GM21717 (cell line): ENCODE measurements at regions not wholly inside any gene's neighbourhood (a gene's known extent, or its start where the extent isn't known, plus 50 kb on each side); places are given as distances from the start of the nearest gene placed in this dataset.
"Not testable (repeated sequence)": the region's sequence is repeated elsewhere in the genome, so short reads cannot be mapped to it uniquely, and the experiment has no call there.

Source experiments
- ATAC-seq: cut with Tn5 transposase; IDR thresholded peaks from one replicate; pipeline ENCODE4 v1.9.1; 2021; ENCODE audit warnings: mild to moderate bottlenecking, moderate library complexity; ENCODE audit not compliant: unreplicated experiment

DNA sequence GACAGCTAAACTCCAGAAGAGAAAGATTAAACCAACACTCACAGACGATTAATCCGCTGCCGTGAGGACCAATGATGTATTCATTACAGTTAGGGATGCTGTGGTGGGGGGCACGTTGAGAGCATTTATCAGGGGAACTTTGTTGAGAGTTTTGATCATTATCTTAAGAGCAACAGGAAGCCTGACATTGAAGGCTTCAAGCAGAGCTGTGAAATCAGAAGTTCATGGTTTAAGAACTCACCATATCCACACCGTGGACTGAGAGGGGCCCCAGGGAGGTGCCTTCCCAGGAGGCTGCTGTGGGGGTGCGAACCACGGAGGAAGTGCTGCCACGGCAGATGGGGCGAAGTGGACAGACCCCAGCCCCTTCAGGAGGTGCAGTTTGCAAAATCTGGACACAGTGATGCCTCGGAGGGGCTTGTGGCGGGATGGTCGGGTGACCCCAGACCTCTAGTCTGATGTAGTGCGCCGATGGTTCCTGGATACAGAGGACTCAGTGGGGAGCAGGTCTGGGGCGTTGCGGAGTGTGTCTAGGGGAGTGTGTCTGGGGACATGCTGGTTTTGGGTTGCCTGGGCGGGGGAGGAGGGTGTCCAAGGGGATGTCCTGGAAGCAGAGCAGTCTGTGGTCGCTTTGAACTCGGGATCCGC lies 73.0 kb downstream of the DIO3 start:
- ATAC-seq, result no peak

DNA sequence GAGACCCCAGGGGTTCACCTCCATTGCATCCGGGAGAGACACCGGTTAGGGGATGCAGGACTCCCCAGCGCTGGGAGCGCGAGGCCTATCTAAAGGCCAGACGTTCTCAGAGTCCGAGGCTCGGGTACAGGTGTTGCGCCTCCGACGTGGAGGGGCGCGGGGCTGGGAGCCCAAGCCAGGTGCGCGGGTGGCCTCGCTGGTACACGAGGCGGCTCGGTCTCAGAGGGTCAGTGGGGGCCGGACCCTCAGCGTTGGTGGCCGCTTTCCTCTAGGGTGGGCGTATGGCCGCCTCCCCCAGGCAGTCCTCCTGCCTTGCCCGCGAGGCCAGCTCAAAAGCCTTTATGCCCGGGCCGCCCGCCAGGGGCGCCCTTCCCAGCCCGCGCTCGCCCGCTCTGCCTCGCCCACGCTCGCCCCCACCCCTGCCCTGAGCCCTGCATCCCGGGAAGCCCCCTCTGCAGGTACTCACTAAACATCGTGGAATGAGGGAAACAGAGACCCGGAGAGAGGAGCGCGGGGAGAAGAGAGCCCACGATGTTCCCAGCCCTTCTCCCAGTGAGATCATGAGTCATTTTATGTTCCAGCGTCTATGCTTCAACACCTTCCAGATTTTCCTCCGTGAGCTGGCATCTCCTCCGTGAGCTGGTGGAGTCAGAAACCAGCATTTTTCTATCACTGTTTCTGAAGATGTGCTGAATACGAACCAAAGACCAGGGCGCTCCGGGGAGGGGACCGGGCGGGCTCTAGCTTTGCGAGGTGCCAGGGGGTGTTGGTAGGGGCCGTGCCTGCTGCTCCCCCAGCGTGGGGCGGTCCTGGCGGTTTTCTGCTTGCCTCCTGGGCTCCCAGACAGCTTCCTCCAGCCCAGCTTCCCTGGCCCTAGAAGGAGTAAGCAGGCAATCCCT lies 73.8 kb downstream of the DIO3 start:
- no peak for ATAC-seq

DNA sequence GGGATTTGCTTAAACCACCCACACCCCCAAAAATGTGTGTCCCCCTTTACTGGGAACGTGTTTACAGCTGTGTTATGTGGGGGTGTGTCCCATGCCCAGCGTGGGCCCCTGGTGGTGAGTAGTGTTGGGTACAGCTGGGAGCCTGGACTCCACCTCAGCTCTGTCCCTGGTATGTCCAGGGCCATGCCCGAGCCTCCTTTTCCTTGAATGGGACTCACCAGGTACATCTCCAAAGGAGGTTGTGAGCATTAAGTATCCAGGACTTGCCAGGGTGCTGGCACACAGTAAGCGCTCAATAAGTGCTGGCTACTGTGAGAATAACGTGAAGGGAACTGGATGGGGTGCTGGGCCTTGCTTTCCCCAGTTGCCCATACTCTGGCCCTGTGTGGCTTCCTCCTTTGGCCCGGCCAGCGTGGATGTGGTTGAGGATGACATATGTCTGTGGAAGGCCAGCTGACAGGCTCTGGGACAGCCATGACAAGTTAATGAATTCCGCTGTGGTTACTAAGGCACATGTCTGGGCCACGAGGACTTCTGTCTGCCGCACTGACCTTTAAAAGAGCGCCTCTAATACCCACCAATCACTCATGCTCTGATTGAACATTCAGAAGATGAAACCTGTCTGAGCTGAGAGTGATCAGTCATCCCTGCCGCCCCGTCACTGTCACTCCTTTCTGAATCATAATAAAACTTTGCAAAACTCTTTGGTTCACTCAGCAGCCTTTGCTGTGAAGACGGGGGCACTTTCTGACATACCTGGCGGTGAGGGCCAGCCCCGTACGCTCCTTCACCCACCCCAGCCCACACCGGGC lies 74.7 kb downstream of the DIO3 start:
- peak; percentile 86 for ATAC-seq

DNA sequence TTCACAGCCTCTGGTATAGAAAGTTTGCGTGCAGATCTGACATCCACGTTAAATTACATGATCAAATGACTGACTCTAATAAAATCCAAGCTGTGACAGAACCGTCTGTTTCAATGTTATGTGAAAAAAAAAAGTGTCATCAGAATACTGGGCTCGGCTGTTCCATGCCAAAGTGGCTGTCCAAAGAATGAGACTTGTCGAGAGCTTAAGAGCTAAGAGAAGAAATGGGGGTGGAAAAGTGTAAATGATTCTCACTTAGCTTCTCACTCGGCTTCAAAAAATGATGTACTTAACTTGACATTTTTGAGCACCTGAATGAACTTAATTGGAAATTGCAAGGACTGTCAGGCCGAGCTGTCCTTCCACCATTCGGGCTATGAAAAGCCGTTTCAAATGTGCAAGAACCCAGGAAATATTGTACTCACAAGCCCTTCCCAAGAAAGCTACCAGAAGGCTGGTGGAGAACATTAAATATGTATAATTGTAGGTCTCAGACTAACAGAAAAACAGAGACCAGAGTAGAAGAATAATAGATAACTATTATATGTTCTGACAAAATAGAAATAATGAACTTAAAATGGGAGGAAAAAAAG lies 78.0 kb downstream of the DIO3 start:
- no peak for ATAC-seq

DNA sequence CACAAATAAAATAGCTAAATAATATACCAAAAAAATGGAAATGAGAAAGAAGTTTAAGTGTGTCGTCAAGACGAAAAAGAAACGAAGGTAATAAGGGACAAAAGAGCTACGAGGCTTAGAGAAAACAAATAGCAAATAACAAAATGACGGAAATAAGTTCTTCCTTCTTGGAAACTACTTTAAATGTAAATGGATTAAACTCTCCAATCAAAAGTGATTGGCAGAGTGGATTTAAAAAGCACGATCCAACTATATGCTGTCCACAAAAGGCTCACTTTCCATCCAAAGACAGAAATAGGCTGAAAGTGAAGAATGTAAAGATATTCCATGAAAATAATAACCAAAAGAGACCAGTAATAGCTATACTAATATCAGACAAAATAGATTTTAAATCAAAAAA lies 82.4 kb downstream of the DIO3 start:
- ATAC-seq, result no peak

DNA sequence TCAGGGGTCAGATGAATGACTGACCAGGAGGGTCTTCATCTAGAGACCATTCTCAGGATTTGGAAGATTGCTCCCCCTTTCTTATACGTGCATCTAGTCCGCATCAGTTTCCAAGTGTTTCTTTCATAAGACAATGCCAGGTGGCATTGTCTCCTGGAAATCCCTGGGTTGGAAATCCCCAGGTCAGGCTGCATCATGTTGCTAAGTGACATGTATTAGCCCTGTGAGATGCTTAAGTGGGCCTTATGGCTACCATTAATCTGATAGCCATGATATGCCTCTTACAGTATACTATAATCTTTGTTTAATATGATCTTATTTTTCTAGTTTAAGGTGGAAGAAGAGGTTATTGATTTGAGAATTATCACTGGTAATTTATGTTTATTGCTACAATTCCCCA lies 92.8 kb downstream of the DIO3 start:
- no peak for ATAC-seq

DNA sequence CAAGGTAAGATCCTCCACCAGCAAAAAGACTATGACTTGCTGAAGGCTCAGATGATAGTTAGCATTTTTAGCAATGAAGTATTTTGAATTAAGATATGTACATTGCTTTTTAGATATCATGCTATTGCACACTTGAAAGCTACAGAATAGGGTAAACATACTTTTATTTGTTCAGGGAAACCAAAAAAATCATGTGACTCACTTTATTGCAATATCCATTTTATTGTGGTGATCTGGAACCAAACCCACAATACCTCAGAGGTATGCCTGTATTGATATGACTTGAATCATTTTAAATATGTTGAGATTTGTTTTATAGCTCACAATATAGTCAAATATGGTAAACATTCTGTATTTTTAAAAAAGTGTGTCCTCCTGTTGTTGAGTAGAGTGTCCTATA lies 96.1 kb downstream of the DIO3 start:
- no peak for ATAC-seq

DNA sequence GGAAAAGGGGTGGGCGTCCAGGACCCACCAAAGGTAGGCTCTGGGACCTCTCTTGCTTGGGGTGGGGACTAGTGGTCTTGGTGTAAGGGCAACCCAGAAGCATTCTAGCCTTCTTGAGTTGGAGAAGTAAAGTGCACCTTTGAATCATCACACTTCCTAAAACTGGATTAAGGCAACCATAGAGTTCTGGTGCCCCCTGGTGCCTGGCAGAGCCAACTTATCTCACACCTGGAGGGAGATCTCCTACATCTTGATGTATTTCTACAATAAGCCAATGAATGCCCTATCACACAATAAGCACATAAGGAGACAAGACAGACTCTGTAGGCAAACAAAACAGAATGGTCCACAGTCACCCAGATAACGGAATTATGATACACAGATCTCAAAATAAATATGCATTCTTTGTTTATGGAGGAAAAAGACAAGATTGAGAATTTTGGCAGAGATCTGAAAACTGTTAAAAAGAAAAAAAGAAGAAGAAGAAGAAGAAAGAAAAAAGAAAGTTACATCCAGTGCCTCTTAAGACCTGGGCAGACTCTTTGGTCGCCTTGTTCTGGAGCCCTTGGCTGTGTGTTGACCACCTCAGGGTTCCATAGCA lies 95.9 kb upstream of the PPP2R5C start:
- peak; percentile 44 for ATAC-seq

DNA sequence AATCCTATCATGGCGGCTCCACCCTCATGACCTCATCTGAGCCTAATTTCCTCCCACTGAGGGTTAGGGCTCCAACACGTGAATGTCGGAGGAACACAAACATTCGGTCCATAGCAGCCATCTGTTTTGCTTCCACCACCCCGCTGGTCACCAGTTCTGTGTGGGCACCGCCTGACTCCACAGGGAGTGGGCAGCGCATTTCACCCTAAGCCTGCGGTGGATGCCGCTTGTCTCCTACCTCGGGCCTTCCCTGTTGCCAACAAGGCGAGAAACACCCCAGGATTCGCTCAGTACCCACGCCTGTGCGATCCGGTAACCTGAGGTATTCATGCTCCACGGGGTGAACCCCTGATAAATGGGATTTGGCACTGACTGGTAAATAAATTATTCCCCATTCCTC lies 95.2 kb upstream of the PPP2R5C start:
- ATAC-seq, result no peak

DNA sequence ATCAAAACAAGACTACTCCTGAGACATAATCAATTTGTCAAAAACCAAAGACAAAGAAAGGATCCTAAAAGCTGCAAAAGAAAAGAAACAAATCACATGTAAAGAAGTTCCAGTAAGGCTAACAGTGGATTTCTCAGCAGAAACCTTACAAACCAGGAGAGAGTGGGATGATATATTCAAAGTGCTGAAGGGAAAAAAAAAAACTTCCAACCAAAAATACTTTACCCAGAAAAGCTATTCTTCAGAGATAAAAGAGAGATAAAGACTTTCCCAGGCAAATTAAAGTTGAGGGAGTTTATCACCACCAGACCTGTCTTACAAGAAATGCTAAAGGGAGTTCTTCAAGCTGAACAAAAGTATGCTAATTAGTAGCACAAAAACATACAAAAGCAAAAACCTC lies 91.9 kb upstream of the PPP2R5C start:
- ATAC-seq, result no peak

DNA sequence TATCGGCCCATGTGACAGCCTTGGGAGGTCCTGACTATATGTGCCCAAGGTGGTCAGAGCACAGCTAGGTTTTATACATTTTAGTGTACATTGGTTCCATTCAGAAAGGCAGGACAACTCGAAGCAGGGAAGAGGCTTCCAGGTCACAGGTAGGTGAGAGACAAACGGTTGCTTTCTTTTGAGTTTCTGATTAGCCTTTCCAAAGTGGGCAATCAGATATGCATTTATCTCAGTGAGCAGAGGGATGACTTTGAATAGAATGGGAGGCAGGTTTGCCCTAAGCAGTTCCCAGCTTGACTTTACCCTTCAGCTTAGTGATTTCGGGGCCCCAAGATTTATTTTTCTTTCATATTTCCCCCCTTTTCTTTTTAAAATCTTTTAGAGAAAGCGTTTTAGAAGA lies 87.6 kb upstream of the PPP2R5C start:
- ATAC-seq, result no peak

DNA sequence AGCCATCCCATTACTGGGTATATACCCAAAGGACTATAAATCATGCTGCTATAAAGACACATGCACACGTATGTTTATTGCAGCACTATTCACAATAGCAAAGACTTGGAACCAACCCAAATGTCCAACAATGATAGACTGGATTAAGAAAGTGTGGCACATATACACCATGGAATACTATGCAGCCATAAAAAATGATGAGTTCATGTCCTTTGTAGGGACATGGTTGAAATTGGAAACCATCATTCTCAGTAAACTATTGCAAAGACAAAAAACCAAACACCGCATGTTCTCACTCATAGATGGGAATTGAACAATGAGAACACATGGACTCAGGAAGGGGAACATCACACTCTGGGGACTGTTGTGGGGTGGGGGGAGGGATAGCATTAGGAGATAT lies 85.7 kb upstream of the PPP2R5C start:
- ATAC-seq, result not testable (repeated sequence)

DNA sequence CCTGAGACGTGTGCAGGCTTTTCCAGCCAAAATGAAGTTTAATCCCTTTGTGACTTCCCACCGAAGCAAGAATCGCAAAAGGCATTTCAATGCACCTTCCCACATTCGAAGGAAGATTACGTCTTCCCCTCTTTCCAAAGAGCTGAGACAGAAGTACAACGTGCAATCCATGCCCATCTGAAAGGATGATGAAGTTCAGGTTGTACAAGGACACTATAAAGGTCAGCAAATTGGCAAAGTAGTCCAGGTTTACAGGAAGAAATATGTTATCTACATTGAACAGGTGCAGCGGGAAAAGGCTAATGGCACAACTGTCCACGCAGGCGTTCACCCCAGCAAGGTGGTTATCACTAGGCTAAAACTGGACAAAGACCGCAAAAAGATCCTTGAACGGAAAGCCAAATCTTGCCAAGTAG lies 83.6 kb upstream of the PPP2R5C start:
- ATAC-seq, result not testable (repeated sequence)

DNA sequence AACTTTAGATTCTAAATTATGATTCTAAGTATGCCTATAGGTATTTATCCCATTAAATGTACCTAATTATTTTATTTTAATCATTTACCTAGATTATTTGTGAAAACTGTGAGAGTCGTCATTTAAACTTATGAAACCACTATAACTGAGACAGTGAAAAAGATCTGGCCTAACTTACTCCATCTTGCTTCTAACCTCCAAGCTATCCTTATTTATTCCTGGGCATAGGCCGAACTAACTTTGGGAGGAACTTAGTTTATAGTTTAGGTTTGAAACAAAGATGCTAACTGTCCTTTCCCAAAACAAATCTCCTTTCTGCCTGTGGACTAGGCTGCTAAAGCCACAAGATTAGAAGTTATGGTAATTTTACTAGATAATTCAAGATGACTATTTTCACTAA lies 79.7 kb upstream of the PPP2R5C start:
- ATAC-seq, result no peak

DNA sequence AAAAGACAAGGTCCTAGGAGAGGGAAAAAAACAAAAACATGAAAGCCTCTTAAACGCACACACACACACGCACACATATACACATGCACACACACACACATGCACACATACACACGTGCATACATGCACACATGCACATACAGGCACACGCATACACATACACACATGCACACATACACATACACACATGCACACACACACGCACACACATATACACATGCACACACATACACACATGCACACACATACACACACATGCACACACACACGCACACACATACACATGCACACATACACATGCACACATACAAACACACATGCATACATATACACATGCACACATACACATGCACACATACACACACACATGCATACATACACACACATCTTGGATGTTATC lies 78.1 kb upstream of the PPP2R5C start:
- no peak for ATAC-seq

DNA sequence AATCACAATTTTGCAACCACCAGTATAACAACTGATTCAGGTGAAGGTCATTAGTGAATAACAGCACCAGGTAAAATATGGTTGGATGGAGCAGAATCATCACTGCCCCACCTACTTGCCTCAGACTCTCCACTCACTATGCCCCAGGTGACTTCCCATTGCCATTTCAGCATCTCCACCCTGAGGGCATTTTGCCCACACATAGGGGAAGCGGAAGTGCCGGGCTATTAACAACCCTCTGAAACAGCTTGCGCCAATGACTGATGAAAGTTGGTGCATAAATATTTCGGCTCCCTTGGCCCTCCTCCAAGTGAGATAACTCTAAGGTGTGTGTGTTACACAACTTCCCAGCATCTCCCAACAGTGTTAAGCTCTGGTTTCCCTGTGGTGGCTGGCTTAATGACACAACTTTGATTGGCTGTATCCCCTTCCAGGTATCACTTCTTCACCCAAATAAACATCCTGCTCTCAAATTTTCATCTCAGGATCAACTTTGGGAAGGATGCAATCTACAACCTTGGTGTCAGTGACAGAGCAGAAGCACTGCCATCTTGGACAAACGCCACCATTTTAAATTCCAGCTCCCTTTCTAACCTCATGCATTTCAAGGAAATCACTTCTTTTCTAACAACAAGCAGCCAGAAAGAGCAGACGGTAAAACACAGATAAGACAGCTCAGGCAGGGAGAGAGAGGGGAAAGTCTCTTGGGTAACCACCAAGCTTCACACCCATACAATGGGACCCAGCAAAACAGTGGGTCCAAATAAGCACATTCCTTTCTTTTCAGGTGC lies 73.6 kb upstream of the PPP2R5C start:
- ATAC-seq, result no peak

DNA sequence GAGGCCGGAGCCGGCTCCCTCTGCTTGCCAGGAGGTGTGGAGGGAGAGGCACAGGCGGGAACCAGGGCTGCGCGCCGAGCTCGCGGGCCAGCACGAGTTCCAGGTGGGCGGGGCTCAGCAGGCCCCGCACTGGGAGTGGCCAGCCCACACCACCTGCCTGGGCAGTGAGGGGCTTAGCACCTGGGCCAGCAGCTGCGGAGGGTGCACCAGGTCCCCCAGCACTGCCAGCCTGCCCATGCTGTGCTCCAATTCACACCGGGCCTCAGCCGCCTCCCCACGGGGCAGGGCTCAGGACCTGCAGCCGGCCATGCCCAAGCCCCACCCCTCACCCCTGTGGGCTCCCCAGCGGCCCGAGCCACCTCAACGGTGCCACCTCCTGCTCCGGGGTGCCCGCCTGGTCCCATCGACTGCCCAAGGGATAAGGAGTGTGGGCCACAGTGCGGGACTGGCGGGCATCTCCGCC lies 72.4 kb upstream of the PPP2R5C start:
- no peak for ATAC-seq

DNA sequence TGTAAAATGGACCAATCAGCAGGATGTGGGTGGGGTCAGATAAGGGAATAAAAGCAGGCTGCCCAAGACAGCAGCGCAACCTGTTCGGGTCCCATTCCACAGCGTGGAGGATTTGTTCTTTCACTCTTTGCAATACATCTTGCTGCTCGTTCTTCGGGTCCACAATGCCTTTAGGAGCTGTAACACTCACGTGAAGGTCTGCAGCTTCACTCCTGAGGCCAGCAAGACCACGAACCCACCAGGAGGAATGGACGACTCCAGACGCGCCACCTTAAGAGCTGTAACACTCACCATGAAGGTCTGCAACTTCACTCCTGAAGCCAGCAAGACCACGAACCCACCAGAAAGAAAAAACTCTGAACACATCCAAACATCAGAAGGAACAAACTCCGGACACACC lies 71.5 kb upstream of the PPP2R5C start:
- not testable (repeated sequence) for ATAC-seq

DNA sequence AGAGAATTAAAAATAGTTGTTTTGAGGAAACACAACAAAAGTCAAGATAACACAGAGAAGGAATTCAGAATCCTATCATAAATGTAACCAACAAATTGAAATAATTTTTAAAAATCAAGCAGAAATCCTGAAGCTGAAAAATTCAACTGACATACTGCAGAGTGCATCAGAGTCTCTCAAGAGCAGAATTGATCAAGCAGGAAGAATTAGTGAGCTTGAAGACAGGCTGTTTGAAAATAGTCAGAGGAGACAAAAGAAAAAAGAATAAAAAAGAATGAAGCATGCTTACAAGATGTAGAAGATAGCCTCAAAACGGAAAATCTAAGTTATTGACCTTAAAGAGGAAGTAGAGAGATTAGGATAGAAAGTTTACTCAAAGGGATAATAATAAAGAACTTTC lies 65.8 kb upstream of the PPP2R5C start:
- no peak for ATAC-seq

DNA sequence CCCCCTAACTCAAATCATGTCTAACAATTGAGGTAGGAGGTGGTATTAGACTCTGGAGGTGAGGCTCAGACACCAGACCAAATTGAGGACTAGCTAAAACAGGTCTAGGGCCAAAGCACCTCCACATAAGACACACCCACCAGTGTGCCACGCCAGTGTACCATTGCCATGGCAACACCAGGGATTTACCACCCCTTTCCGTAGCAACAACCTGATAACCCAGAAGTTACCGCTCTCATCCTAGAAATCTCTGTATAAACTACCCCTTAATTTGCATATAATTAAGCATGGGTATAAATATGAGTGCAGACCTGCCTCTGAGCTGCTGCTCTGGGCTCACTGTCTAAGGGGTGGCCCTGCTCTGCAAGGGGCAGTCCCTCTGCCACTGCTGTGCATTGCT lies 57.4 kb upstream of the PPP2R5C start:
- ATAC-seq, result no peak
